HepG2 (cell line): ENCODE measurements at regions not wholly inside any gene's neighbourhood (a gene's known extent, or its start where the extent isn't known, plus 50 kb on each side); places are given as distances from the start of the nearest gene placed in this dataset.

Experiments
- AGO2 ChIP-seq: fragments of 200-400 bp; formaldehyde crosslinking; optimal IDR thresholded peaks from 2 replicates; pipeline ENCODE3; 2017; ENCODE audit warnings: mild to moderate bottlenecking, low read depth, low read length, moderate library complexity
- AHR ChIP-seq: IDR thresholded peaks from 2 replicates; pipeline ENCODE4 v1.6.1; 2018; ENCODE audit warnings: missing genetic modification reagents, missing compliant biosample characterization
- CEBPG ChIP-seq: IDR thresholded peaks from 2 replicates; pipeline ENCODE4 v1.6.1; 2016
- NFRKB ChIP-seq: fragments of 450-650 bp; IDR thresholded peaks from 2 replicates; pipeline ENCODE4 v1.6.1; 2017
- NKX3-1 ChIP-seq: sonication (generic); formaldehyde crosslinking; IDR thresholded peaks from 2 replicates; pipeline ENCODE4 v1.5.0; 2020; ENCODE audit warnings: missing genetic modification reagents
- PHF5A ChIP-seq: IDR thresholded peaks from one replicate; pipeline ENCODE4 v1.6.1; 2018; ENCODE audit warnings: low read depth, missing genetic modification reagents; ENCODE audit not compliant: unreplicated experiment
- STAG1 ChIP-seq: sonication (generic); formaldehyde crosslinking; IDR thresholded peaks from 2 replicates; pipeline ENCODE4 v1.4.0; 2020; ENCODE audit warnings: missing genetic modification reagents
- TBX2 ChIP-seq: sonication (generic); formaldehyde crosslinking; IDR thresholded peaks from 2 replicates; pipeline ENCODE4 v1.5.0; 2020; ENCODE audit warnings: missing genetic modification reagents, mild to moderate bottlenecking, borderline replicate concordance
- ZNF225 ChIP-seq: sonication (generic); formaldehyde crosslinking; IDR thresholded peaks from 2 replicates; pipeline ENCODE4 v1.4.0; 2020; ENCODE audit warnings: mild to moderate bottlenecking, missing genetic modification reagents
- ZNF672 ChIP-seq: sonication (generic); formaldehyde crosslinking; IDR thresholded peaks from 2 replicates; pipeline ENCODE4 v1.8.1; 2022; ENCODE audit warnings: missing genetic modification reagents
- ZNF790 ChIP-seq: sonication (generic); formaldehyde crosslinking; IDR thresholded peaks from 2 replicates; pipeline ENCODE4 v1.8.0; 2022; ENCODE audit warnings: missing genetic modification reagents, mild to moderate bottlenecking, borderline replicate concordance
- TF ChIP-seq, protein P1 (sequence below): sonication (generic); formaldehyde crosslinking; IDR thresholded peaks from 2 replicates; pipeline ENCODE4 v1.4.0; 2020; ENCODE audit warnings: mild to moderate bottlenecking, missing genetic modification reagents
- TF ChIP-seq, protein P2 (sequence below): IDR thresholded peaks from 2 replicates; pipeline ENCODE4 v1.4.0; 2020; ENCODE audit warnings: mild to moderate bottlenecking, missing genetic modification reagents

DNA sequence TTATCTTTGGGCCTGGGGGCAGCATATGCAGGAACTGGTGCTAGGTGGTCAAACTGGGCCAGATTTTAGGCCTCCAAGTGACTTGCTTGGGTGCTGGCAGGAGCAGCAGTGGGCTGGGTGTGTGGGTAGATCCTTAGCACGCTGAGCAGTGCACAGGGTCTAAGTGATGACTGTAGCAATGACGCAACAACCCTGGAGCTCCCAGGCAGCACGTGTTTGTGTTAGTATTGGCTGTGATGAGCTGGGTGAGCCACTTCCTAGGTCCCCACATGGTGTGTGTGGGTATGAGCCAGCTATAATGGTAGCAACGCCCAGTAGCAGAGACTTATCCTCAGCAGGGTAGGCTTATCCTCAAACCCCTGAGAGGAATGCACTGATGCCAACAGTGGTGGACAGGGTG, 570.6 kb upstream of the ROBO1 start (continued):
- TF ChIP-seq, protein P1, sequence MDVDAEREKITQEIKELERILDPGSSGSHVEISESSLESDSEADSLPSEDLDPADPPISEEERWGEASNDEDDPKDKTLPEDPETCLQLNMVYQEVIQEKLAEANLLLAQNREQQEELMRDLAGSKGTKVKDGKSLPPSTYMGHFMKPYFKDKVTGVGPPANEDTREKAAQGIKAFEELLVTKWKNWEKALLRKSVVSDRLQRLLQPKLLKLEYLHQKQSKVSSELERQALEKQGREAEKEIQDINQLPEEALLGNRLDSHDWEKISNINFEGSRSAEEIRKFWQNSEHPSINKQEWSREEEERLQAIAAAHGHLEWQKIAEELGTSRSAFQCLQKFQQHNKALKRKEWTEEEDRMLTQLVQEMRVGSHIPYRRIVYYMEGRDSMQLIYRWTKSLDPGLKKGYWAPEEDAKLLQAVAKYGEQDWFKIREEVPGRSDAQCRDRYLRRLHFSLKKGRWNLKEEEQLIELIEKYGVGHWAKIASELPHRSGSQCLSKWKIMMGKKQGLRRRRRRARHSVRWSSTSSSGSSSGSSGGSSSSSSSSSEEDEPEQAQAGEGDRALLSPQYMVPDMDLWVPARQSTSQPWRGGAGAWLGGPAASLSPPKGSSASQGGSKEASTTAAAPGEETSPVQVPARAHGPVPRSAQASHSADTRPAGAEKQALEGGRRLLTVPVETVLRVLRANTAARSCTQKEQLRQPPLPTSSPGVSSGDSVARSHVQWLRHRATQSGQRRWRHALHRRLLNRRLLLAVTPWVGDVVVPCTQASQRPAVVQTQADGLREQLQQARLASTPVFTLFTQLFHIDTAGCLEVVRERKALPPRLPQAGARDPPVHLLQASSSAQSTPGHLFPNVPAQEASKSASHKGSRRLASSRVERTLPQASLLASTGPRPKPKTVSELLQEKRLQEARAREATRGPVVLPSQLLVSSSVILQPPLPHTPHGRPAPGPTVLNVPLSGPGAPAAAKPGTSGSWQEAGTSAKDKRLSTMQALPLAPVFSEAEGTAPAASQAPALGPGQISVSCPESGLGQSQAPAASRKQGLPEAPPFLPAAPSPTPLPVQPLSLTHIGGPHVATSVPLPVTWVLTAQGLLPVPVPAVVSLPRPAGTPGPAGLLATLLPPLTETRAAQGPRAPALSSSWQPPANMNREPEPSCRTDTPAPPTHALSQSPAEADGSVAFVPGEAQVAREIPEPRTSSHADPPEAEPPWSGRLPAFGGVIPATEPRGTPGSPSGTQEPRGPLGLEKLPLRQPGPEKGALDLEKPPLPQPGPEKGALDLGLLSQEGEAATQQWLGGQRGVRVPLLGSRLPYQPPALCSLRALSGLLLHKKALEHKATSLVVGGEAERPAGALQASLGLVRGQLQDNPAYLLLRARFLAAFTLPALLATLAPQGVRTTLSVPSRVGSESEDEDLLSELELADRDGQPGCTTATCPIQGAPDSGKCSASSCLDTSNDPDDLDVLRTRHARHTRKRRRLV: no peak
- TF ChIP-seq ZNF790 (CRISPR knock-in tag) (no peak), ZNF672 (no peak), STAG1 (no peak), TBX2 (CRISPR knock-in tag) (no peak), NFRKB (no peak), AHR (CRISPR knock-in tag) (no peak), ZNF225 (no peak), PHF5A (no peak), CEBPG (CRISPR knock-in tag) (no peak), NKX3-1 (CRISPR knock-in tag) (no peak), AGO2 (no peak)
- TF ChIP-seq, protein P2, sequence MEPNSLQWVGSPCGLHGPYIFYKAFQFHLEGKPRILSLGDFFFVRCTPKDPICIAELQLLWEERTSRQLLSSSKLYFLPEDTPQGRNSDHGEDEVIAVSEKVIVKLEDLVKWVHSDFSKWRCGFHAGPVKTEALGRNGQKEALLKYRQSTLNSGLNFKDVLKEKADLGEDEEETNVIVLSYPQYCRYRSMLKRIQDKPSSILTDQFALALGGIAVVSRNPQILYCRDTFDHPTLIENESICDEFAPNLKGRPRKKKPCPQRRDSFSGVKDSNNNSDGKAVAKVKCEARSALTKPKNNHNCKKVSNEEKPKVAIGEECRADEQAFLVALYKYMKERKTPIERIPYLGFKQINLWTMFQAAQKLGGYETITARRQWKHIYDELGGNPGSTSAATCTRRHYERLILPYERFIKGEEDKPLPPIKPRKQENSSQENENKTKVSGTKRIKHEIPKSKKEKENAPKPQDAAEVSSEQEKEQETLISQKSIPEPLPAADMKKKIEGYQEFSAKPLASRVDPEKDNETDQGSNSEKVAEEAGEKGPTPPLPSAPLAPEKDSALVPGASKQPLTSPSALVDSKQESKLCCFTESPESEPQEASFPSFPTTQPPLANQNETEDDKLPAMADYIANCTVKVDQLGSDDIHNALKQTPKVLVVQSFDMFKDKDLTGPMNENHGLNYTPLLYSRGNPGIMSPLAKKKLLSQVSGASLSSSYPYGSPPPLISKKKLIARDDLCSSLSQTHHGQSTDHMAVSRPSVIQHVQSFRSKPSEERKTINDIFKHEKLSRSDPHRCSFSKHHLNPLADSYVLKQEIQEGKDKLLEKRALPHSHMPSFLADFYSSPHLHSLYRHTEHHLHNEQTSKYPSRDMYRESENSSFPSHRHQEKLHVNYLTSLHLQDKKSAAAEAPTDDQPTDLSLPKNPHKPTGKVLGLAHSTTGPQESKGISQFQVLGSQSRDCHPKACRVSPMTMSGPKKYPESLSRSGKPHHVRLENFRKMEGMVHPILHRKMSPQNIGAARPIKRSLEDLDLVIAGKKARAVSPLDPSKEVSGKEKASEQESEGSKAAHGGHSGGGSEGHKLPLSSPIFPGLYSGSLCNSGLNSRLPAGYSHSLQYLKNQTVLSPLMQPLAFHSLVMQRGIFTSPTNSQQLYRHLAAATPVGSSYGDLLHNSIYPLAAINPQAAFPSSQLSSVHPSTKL (CRISPR knock-in tag): no peak
